ENCODE measurements at regions not wholly inside any gene's neighbourhood (a gene's known extent, or its start where the extent isn't known, plus 50 kb on each side); places are given as distances from the start of the nearest gene placed in this dataset.
A peak's percentile ranks its signal among the peaks of the same experiment; 100 is the strongest.
"Not testable (repeated sequence)": the region's sequence is repeated elsewhere in the genome, so short reads cannot be mapped to it uniquely, and the experiment has no call there.

- no peak for DNase-seq
Measured at GRCh38 chr9:71504636-71505035, 263.7 kb downstream of the CEMIP2 start.

GRCh38 chr9:71498691-71499090, 269.6 kb downstream of the CEMIP2 start:
- no peak for DNase-seq

GRCh38 chr9:71490810-71491209, 277.5 kb downstream of the CEMIP2 start:
- no peak for DNase-seq

- DNase-seq: no peak
Measured at GRCh38 chr9:71487061-71487460, 281.3 kb downstream of the CEMIP2 start.

- DNase-seq: no peak
Measured at GRCh38 chr9:71485326-71485725, 283.0 kb downstream of the CEMIP2 start.

- DNase-seq: no peak
Measured at GRCh38 chr9:71483436-71483835, 284.9 kb downstream of the CEMIP2 start.

- DNase-seq: no peak
Measured at GRCh38 chr9:71479621-71480020, 288.7 kb downstream of the CEMIP2 start.

GRCh38 chr9:71472400-71472799, 295.9 kb downstream of the CEMIP2 start:
- DNase-seq: no peak

- no peak for DNase-seq
Measured at GRCh38 chr9:71465392-71465791, 302.9 kb downstream of the CEMIP2 start.

- no peak for DNase-seq
Measured at GRCh38 chr9:71459082-71459481, 309.2 kb downstream of the CEMIP2 start.

- peak; percentile 67 for DNase-seq
Measured at GRCh38 chr9:71446473-71447411, 321.6 kb downstream of the CEMIP2 start.

- no peak for DNase-seq
Measured at GRCh38 chr9:71446106-71446472, 322.2 kb downstream of the CEMIP2 start.

GRCh38 chr9:71442937-71443336, 321.5 kb upstream of the TRPM3 start:
- DNase-seq: no peak

GRCh38 chr9:71441266-71441665, 319.8 kb upstream of the TRPM3 start:
- DNase-seq: no peak

GRCh38 chr9:71431931-71432330, 310.5 kb upstream of the TRPM3 start:
- no peak for DNase-seq

GRCh38 chr9:71407341-71407740, 285.9 kb upstream of the TRPM3 start:
- not testable (repeated sequence) for DNase-seq

GRCh38 chr9:71403106-71403505, 281.7 kb upstream of the TRPM3 start:
- DNase-seq: no peak

- no peak for DNase-seq
Measured at GRCh38 chr9:71393005-71393404, 271.6 kb upstream of the TRPM3 start.

GRCh38 chr9:71384343-71384742, 262.9 kb upstream of the TRPM3 start:
- no peak for DNase-seq

- DNase-seq: no peak
Measured at GRCh38 chr9:71383308-71383940, 262.0 kb upstream of the TRPM3 start.

- no peak for DNase-seq
Measured at GRCh38 chr9:71368157-71368556, 246.7 kb upstream of the TRPM3 start.

GRCh38 chr9:71364186-71364955, 242.9 kb upstream of the TRPM3 start:
- no peak for DNase-seq

GRCh38 chr9:71363286-71363961, 242.0 kb upstream of the TRPM3 start:
- no peak for DNase-seq

Measured in activated CD8-positive, alpha-beta memory T cell treated with anti-CD3 and anti-CD28 coated beads, Interleukin-2, amount 50 U/mL, for 48 hours (primary cell).